Neural crest cell (in vitro differentiated cells): ENCODE measurements at regions not wholly inside any gene's neighbourhood (a gene's known extent, or its start where the extent isn't known, plus 50 kb on each side); places are given as distances from the start of the nearest gene placed in this dataset.
A peak's percentile ranks its signal among the peaks of the same experiment; 100 is the strongest.

Experiments used
- DNase-seq: peaks from one replicate; pipeline ENCODE4 v3.0.0; 2021; ENCODE audit warnings: low read depth, mixed read lengths, low spot score
- H3K27ac Mint-ChIP-seq: one replicate; pipeline ENCODE4 v1.8.0; 2021; ENCODE audit warnings: mild to moderate bottlenecking, mixed read lengths; ENCODE audit not compliant: unreplicated experiment
- H3K27me3 Mint-ChIP-seq: 2 replicates; pipeline ENCODE4 v1.8.0; 2021; ENCODE audit warnings: low read depth, mild to moderate bottlenecking, mixed read lengths
- H3K36me3 Mint-ChIP-seq: 2 replicates; pipeline ENCODE4 v1.8.0; 2021; ENCODE audit warnings: low read depth, mild to moderate bottlenecking, mixed read lengths
- H3K4me1 Mint-ChIP-seq: 2 replicates; pipeline ENCODE4 v1.8.0; 2021; ENCODE audit warnings: mixed read lengths
- H3K4me3 Mint-ChIP-seq: one replicate; pipeline ENCODE4 v1.8.0; 2021; ENCODE audit warnings: mild to moderate bottlenecking, mixed read lengths
- H3K9me3 Mint-ChIP-seq: 2 replicates; pipeline ENCODE4 v1.8.0; 2021; ENCODE audit warnings: mixed read lengths
- TF ChIP-seq, protein P1 (sequence below): fragments of 200-600 bp; sonication (generic); conservative IDR thresholded peaks from 2 replicates; pipeline ENCODE4 v1.5.0; 2021; ENCODE audit warnings: antibody characterized with exemption, mild to moderate bottlenecking

DNA sequence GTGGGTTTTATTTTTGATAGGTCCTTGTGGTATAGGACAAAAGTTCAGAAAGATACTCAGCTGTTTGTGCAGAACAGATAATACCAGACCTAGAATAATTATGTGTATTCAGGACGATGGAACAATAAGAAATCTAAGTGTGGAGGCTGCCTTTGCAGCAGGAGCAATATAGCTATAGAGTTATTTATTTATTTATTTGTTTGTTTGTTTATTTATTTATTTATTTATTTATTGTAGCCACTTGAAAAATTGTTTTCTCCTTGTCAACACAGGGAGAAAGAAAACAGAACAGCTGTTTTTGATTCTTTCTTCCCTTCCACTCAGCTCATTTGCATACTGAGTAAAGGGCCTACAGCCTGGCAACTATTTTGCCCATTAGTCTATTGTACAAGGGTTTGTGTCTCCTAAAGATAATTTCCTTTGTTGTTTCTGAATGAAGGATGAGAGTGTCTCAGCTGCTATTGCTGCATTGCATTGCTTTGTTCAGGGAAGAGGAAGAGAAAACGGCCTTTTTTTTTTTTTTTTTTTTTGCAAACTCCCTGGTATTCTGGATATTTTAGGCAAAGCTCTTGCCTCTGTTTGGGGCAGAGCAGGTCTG lies 56.0 kb upstream of the ESX1 start:
- H3K27ac Mint-ChIP-seq = no peak overlapping the region
- H3K27me3 Mint-ChIP-seq = no peaks in the 10 kb centered on the region
- no peak for DNase-seq
- no peaks in the 10 kb centered on the region for H3K36me3 Mint-ChIP-seq
- H3K9me3 Mint-ChIP-seq = peaks cover 2% of the 10 kb centered on the region
- peaks cover 15% of the 10 kb centered on the region for H3K4me1 Mint-ChIP-seq
- no peak overlapping the region for H3K4me3 Mint-ChIP-seq
- TF ChIP-seq, protein P1, sequence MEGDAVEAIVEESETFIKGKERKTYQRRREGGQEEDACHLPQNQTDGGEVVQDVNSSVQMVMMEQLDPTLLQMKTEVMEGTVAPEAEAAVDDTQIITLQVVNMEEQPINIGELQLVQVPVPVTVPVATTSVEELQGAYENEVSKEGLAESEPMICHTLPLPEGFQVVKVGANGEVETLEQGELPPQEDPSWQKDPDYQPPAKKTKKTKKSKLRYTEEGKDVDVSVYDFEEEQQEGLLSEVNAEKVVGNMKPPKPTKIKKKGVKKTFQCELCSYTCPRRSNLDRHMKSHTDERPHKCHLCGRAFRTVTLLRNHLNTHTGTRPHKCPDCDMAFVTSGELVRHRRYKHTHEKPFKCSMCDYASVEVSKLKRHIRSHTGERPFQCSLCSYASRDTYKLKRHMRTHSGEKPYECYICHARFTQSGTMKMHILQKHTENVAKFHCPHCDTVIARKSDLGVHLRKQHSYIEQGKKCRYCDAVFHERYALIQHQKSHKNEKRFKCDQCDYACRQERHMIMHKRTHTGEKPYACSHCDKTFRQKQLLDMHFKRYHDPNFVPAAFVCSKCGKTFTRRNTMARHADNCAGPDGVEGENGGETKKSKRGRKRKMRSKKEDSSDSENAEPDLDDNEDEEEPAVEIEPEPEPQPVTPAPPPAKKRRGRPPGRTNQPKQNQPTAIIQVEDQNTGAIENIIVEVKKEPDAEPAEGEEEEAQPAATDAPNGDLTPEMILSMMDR = no peak

DNA sequence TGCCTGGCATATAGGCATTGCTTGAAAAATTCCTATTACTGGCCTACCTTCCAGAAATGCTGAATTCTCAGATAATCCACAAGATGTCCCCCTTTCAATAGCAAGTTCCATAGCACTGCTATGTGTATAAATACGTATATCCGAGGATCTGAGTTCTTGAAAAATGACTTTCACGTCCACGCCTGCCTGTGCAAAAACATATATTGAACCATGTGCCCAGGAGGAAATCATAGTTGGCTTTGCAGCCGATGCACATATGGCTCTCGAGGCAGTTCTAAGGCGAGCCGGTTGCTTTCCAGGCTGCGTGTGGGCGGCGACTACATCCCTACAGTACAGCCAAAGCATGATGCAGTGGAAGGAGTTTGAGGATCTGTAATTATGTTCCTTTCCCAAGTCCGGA lies 55.4 kb upstream of the ESX1 start:
- Mint-ChIP-seq H3K27ac (no peak overlapping the region), H3K36me3 (no peaks in the 10 kb centered on the region), H3K9me3 (peaks cover 2% of the 10 kb centered on the region), H3K27me3 (no peaks in the 10 kb centered on the region), H3K4me1 (peaks cover 15% of the 10 kb centered on the region), H3K4me3 (peak overlapping the region; percentile 61)
- DNase-seq = no peak
- TF ChIP-seq, protein P1 = peak; percentile 43

DNA sequence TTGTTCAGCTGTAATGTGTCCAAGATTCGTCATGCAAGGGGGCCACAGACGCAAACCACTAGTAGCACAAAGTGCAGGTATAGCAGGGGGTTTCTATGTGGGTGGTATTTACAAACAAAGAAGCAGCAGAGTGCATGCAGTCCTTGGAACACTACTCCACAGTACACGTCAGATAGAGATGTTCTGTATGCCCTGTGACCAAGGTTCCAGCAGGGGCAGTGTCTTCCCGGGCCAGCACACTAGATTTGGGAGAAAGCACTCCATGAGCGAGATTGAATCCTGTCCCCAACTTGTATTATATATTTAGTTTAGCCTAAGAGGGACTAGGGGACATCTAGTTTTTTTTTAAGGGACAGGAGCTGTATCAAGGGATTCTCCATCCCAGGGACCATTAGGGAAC lies 54.4 kb upstream of the ESX1 start:
- peaks cover 2% of the 10 kb centered on the region for H3K9me3 Mint-ChIP-seq
- H3K27ac Mint-ChIP-seq = no peak overlapping the region
- peaks cover 15% of the 10 kb centered on the region for H3K4me1 Mint-ChIP-seq
- no peaks in the 10 kb centered on the region for H3K36me3 Mint-ChIP-seq
- DNase-seq = no peak
- TF ChIP-seq, protein P1 = no peak
- H3K27me3 Mint-ChIP-seq = no peaks in the 10 kb centered on the region
- no peak overlapping the region for H3K4me3 Mint-ChIP-seq

DNA sequence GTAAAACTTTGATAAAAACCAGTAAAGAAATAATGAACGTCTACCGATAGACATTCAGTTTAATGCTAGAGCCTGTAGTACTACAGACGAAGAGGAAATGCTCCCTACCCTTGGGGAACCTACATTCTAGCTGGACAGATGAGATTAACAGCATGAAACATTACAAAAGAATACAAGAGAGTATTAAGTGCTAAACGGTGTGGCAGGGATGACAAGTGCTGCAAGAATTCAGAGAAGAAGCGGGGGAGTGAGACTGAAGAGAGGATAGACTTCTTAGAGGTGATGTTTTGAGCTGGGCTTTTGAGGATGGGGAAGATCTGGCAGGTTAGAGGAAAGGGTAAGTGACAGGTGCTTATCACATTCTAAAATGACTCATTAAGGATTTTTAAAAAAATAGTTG lies 52.6 kb upstream of the ESX1 start:
- no peak for DNase-seq
- TF ChIP-seq, protein P1 = no peak
- peaks cover 15% of the 10 kb centered on the region for H3K4me1 Mint-ChIP-seq
- H3K27me3 Mint-ChIP-seq = no peaks in the 10 kb centered on the region
- H3K4me3 Mint-ChIP-seq = no peak overlapping the region
- H3K36me3 Mint-ChIP-seq = no peaks in the 10 kb centered on the region
- H3K27ac Mint-ChIP-seq = no peak overlapping the region
- H3K9me3 Mint-ChIP-seq = peaks cover 2% of the 10 kb centered on the region

DNA sequence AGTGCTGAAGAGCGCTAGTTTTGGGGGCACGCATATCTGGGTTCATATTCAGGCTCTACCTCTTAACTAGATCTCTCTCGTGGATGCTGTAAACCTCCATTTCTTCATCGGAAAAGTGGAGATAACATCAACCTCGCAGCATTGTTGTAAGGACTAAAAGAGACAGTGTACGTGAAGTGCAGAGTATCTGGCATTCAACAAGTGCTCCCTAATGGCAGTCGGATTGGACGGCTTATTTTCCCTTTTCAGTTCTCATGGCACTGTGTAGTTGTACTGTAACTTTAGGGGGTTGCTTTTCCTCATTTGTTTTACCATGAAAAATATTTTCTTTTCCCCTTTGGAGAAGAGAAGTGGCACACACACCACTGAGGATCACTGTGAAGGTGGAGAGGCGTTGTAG lies 51.4 kb upstream of the ESX1 start:
- no peak overlapping the region for H3K4me3 Mint-ChIP-seq
- TF ChIP-seq, protein P1 = no peak
- H3K36me3 Mint-ChIP-seq = no peaks in the 10 kb centered on the region
- peaks cover 2% of the 10 kb centered on the region for H3K9me3 Mint-ChIP-seq
- peaks cover 12% of the 10 kb centered on the region for H3K4me1 Mint-ChIP-seq
- no peak for DNase-seq
- no peaks in the 10 kb centered on the region for H3K27me3 Mint-ChIP-seq
- H3K27ac Mint-ChIP-seq = no peak overlapping the region
